GM23338 (cell line): ENCODE measurements at regions not wholly inside any gene's neighbourhood (a gene's known extent, or its start where the extent isn't known, plus 50 kb on each side); places are given as distances from the start of the nearest gene placed in this dataset.
"Not testable (repeated sequence)": the region's sequence is repeated elsewhere in the genome, so short reads cannot be mapped to it uniquely, and the experiment has no call there.

Experiments used
- CTCF ChIP-seq, 2 experiments: fragments of 200-600 bp in 1 of 2; sonication (generic) in 1 of 2; conservative IDR thresholded peaks; 2 replicates each; pipeline versions ENCODE4 v1.5.1 to v1.6.1; 2016 to 2017; ENCODE audit warnings: antibody characterized with exemption in 2 of 2, low read depth in 2 of 2, mild to moderate bottlenecking in 2 of 2, moderate library complexity in 1 of 2
- EZH2 ChIP-seq: fragments of 200-600 bp; sonication (generic); IDR thresholded peaks from one replicate; pipeline ENCODE4 v1.8.0; 2017; ENCODE audit warnings: antibody characterized with exemption, mild to moderate bottlenecking, low read depth; ENCODE audit not compliant: unreplicated experiment
- JUNB ChIP-seq: IDR thresholded peaks from one replicate; pipeline ENCODE4 v1.6.1; 2016; ENCODE audit warnings: antibody characterized with exemption; ENCODE audit not compliant: unreplicated experiment

DNA sequence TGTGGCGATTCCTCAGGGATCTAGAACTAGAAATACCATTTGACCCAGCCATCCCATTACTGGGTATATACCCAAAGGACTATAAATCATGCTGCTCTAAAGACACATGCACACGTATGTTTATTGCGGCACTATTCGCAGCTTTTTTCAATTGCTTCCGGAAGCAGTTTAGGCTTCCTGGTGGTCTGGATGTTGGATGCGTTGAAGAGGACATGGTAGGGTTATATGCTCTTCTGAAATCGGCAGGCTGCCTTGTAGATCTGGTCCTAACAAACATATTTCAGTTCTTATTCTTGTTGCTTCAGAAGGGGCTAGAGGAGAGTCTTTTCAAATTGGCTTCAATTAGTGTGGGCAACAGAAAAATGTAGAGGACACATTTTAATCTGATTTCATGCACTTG lies 243.4 kb downstream of the TMA16 start:
- TF ChIP-seq CTCF (conservative IDR thresholded peaks at IDR 0.05; ENCODE audit: low read depth in 2 of 2); EZH2; JUNB: not testable (repeated sequence)
